Uterus (tissue), 2 donors: ENCODE measurements at regions not wholly inside any gene's neighbourhood (a gene's known extent, or its start where the extent isn't known, plus 50 kb on each side); places are given as distances from the start of the nearest gene placed in this dataset.

Source experiments
- CTCF ChIP-seq, 4 experiments: fragments of 200-600 bp in 2 of 4; fragments of 450-650 bp in 2 of 4; sonication (generic) in 2 of 4; IDR thresholded peaks; one replicate each; pipeline ENCODE4 v1.5.1; 2016 to 2019; ENCODE audit warnings: antibody characterized with exemption in 4 of 4, mild to moderate bottlenecking in 2 of 4, moderate library complexity in 1 of 4
- POLR2A ChIP-seq, 2 donors: fragments of 450-650 bp; IDR thresholded peaks; one replicate each; pipeline ENCODE4 v1.6.1; 2016; ENCODE audit warnings: antibody characterized with exemption in 2 of 2, mild to moderate bottlenecking in 1 of 2, moderate library complexity in 1 of 2

GRCh38 chr3:31357451-31357850, 175.3 kb upstream of the STT3B start:
- TF ChIP-seq CTCF (IDR thresholded peaks at IDR 0.05): no peak
- no peak for TF ChIP-seq POLR2A (IDR thresholded peaks at IDR 0.05)
